ENCODE measurements at regions not wholly inside any gene's neighbourhood (a gene's known extent, or its start where the extent isn't known, plus 50 kb on each side); places are given as distances from the start of the nearest gene placed in this dataset.
A peak's percentile ranks its signal among the peaks of the same experiment; 100 is the strongest.
"Not testable (repeated sequence)": the region's sequence is repeated elsewhere in the genome, so short reads cannot be mapped to it uniquely, and the experiment has no call there.

GRCh38 chr13:58343076-58343475 lies 711.5 kb downstream of the PCDH17 start:
- TF ChIP-seq, protein P1, sequence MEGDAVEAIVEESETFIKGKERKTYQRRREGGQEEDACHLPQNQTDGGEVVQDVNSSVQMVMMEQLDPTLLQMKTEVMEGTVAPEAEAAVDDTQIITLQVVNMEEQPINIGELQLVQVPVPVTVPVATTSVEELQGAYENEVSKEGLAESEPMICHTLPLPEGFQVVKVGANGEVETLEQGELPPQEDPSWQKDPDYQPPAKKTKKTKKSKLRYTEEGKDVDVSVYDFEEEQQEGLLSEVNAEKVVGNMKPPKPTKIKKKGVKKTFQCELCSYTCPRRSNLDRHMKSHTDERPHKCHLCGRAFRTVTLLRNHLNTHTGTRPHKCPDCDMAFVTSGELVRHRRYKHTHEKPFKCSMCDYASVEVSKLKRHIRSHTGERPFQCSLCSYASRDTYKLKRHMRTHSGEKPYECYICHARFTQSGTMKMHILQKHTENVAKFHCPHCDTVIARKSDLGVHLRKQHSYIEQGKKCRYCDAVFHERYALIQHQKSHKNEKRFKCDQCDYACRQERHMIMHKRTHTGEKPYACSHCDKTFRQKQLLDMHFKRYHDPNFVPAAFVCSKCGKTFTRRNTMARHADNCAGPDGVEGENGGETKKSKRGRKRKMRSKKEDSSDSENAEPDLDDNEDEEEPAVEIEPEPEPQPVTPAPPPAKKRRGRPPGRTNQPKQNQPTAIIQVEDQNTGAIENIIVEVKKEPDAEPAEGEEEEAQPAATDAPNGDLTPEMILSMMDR (IDR thresholded peaks at IDR 0.05) = no peak
- H3K4me3 ChIP-seq = no peak overlapping the region
- WGBS, 3 donors = 50 to 53% (median 53%) methylated on average over 3 of the region's 3 CpGs
- no peak overlapping the region for H3K27ac ChIP-seq
- H3K9me3 ChIP-seq = no peaks in the 10 kb centered on the region
- H3K36me3 ChIP-seq (ENCODE audit: insufficient read depth in 1 of 2, low read depth in 1 of 2) = no peaks in the 10 kb centered on the region
- H3K4me1 ChIP-seq = no peaks in the 10 kb centered on the region
- DNase-seq = no peak
- intact Hi-C loops (cut with DNase I) = no loop called here
- ATAC-seq = no peak
- no peaks in the 10 kb centered on the region for H3K27me3 ChIP-seq (ENCODE audit: insufficient read depth in 3 of 3, low read length in 2 of 3)

DNA sequence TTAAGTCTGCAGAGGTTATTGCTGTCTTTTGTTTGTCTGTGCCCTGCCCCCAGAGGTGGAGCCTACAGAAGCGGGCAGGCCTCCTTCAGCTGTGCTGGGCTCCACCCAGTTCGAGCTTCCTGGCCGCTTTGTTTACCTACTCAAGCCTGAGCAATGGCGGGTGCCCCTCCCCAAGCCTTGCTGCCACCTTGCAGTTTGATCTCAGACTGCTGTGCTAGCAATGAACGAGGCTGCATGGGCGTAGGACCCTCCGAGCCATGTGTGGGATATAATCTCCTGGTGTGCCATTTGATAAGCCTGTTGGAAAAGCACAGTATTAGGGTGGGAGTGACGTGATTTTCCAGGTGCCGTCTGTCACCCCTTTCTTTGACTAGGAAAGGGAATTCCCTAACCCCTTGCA lies 720.6 kb downstream of the PCDH17 start:
- H3K4me1 ChIP-seq; H3K9me3 ChIP-seq; H3K4me3 ChIP-seq; H3K36me3 ChIP-seq (ENCODE audit: insufficient read depth in 1 of 2, low read depth in 1 of 2); intact Hi-C loops (cut with DNase I); H3K27me3 ChIP-seq (ENCODE audit: insufficient read depth in 3 of 3, low read length in 2 of 3); H3K27ac ChIP-seq; ATAC-seq: not testable (repeated sequence)
- DNase-seq = peak in 1 of 2 donors; percentile 31
- 91 to 95% (median 92%) methylated on average over 9 of the region's 9 CpGs for WGBS, 3 donors

DNA sequence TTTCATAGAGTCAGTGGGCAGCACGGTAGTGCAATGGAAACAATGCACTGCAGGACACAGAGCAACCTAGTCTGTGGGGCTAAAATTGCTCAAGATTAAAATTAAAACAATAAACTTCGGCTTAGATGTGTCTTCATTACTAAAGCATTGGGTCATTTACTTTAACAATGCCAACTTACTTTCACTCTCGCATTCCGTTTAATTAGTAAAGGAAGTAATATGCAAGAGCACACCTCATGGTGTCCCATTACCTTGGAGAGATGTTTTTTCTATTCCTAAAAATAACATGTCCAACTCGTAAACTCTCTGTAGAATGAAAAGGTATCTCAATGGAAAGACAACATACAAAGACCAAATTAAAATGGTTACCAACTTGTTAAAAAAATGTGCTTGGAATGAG lies 738.4 kb downstream of the PCDH17 start:
- Histone ChIP-seq H3K27ac (no peak overlapping the region), H3K9me3 (no peaks in the 10 kb centered on the region), H3K36me3 (ENCODE audit: insufficient read depth in 1 of 2, low read depth in 1 of 2) (no peaks in the 10 kb centered on the region), H3K27me3 (ENCODE audit: insufficient read depth in 3 of 3, low read length in 2 of 3) (no peaks in the 10 kb centered on the region), H3K4me1 (no peaks in the 10 kb centered on the region), H3K4me3 (no peak overlapping the region)
- DNase-seq (no peak), ATAC-seq (no peak)
- TF ChIP-seq, protein P1 (IDR thresholded peaks at IDR 0.05) = no peak
- intact Hi-C loops (cut with DNase I) = no loop called here
- WGBS, 3 donors = 67 to 75% (median 75%) methylated on average over 5 of the region's 5 CpGs

- Histone ChIP-seq H3K36me3 (ENCODE audit: insufficient read depth in 1 of 2, low read depth in 1 of 2) (no peaks in the 10 kb centered on the region), H3K4me3 (no peak overlapping the region), H3K4me1 (no peaks in the 10 kb centered on the region), H3K27me3 (ENCODE audit: insufficient read depth in 3 of 3, low read length in 2 of 3) (no peaks in the 10 kb centered on the region), H3K27ac (no peak overlapping the region), H3K9me3 (no peaks in the 10 kb centered on the region)
- DNase-seq = no peak
- 78 to 90% (median 85%) methylated on average over 1 of the region's 1 CpG for WGBS, 3 donors
- TF ChIP-seq, protein P1 (IDR thresholded peaks at IDR 0.05) = no peak
- ATAC-seq = no peak
- intact Hi-C loops (cut with DNase I) = no loop called here
These were observed 744.8 kb downstream of the PCDH17 start for GRCh38 chr13:58376349-58376748.

- H3K4me1 ChIP-seq = no peaks in the 10 kb centered on the region
- H3K36me3 ChIP-seq (ENCODE audit: insufficient read depth in 1 of 2, low read depth in 1 of 2) = no peaks in the 10 kb centered on the region
- no peaks in the 10 kb centered on the region for H3K9me3 ChIP-seq
- ATAC-seq (no peak), DNase-seq (no peak)
- H3K27ac ChIP-seq = no peak overlapping the region
- TF ChIP-seq, protein P1 (IDR thresholded peaks at IDR 0.05) = no peak
- no peak overlapping the region for H3K4me3 ChIP-seq
- intact Hi-C loops (cut with DNase I) = no loop called here
- 79 to 82% (median 82%) methylated on average over 5 of the region's 5 CpGs for WGBS, 3 donors
- H3K27me3 ChIP-seq (ENCODE audit: insufficient read depth in 3 of 3, low read length in 2 of 3) = no peaks in the 10 kb centered on the region
These were observed 745.2 kb downstream of the PCDH17 start for GRCh38 chr13:58376775-58377174.

All from psoas muscle (tissue), 7 donors.